B cell (primary cell): ENCODE measurements at regions not wholly inside any gene's neighbourhood (a gene's known extent, or its start where the extent isn't known, plus 50 kb on each side); places are given as distances from the start of the nearest gene placed in this dataset.

Source experiments
- CTCF ChIP-seq: fragments of 200-600 bp; IDR thresholded peaks from one replicate; pipeline ENCODE4 v1.8.0; 2022; ENCODE audit warnings: antibody characterized with exemption, mild to moderate bottlenecking
- EZH2 ChIP-seq: IDR thresholded peaks from 2 replicates; pipeline ENCODE4 v1.6.1; 2012; ENCODE audit warnings: borderline replicate concordance, low read depth, mild to moderate bottlenecking, moderate library complexity, low read length; ENCODE audit not compliant: insufficient read depth, poor library complexity, severe bottlenecking

GRCh38 chr7:52260046-52260665 lies 775.3 kb upstream of the POM121L12 start:
- no peak for TF ChIP-seq CTCF
- TF ChIP-seq EZH2 = no peak
